ENCODE measurements at regions not wholly inside any gene's neighbourhood (a gene's known extent, or its start where the extent isn't known, plus 50 kb on each side); places are given as distances from the start of the nearest gene placed in this dataset.

- peak in 2 of 4 donors; percentile 86 to 87 for DNase-seq
These were observed 408.7 kb downstream of the NUF2 start for GRCh38 chr1:163730411-163730821.

GRCh38 chr1:163737261-163737660 is 415.5 kb downstream of the NUF2 start:
- Histone ChIP-seq H3K27ac (no peak overlapping the region), H3K4me1 (no peaks in the 10 kb centered on the region), H3K9me3 (peaks cover 0 to 15% of the 10 kb centered on the region in 2 donors), H3K27me3 (no peaks in the 10 kb centered on the region), H3K36me3 (no peaks in the 10 kb centered on the region), H3K4me3 (no peak overlapping the region)
- intact Hi-C loops (cut with DNase I) = no loop called here
- DNase-seq (no peak), ATAC-seq (no peak)
- no peak for TF ChIP-seq CTCF (IDR thresholded peaks at IDR 0.05)

More at GRCh38 chr1:163730411-163730821, 408.7 kb downstream of the NUF2 start:
- H3K9me3 ChIP-seq = peaks cover 0 to 11% of the 10 kb centered on the region in 2 donors
- intact Hi-C loops (cut with DNase I) = no loop called here
- no peaks in the 10 kb centered on the region for H3K4me1 ChIP-seq
- no peak for TF ChIP-seq CTCF (IDR thresholded peaks at IDR 0.05)
- no peak for ATAC-seq
- no peaks in the 10 kb centered on the region for H3K27me3 ChIP-seq
- H3K36me3 ChIP-seq = no peaks in the 10 kb centered on the region
- no peak overlapping the region for H3K27ac ChIP-seq
- H3K4me3 ChIP-seq = no peak overlapping the region

GRCh38 chr1:163744301-163744887 is 422.6 kb downstream of the NUF2 start:
- DNase-seq (no peak), ATAC-seq (no peak)
- H3K36me3 ChIP-seq = no peaks in the 10 kb centered on the region
- no peak overlapping the region for H3K4me3 ChIP-seq
- no peaks in the 10 kb centered on the region for H3K27me3 ChIP-seq
- H3K9me3 ChIP-seq = peaks cover 0 to 36% of the 10 kb centered on the region in 2 donors
- no peak for TF ChIP-seq CTCF (IDR thresholded peaks at IDR 0.05)
- no peak overlapping the region for H3K27ac ChIP-seq
- intact Hi-C loops (cut with DNase I) = no loop called here
- no peaks in the 10 kb centered on the region for H3K4me1 ChIP-seq

GRCh38 chr1:163745204-163745603 is 423.4 kb downstream of the NUF2 start:
- Histone ChIP-seq H3K9me3 (peaks cover 0 to 40% of the 10 kb centered on the region in 2 donors), H3K27ac (no peak overlapping the region), H3K36me3 (no peaks in the 10 kb centered on the region), H3K27me3 (no peaks in the 10 kb centered on the region), H3K4me3 (no peak overlapping the region), H3K4me1 (no peaks in the 10 kb centered on the region)
- intact Hi-C loops (cut with DNase I) = no loop called here
- TF ChIP-seq CTCF (IDR thresholded peaks at IDR 0.05) = no peak
- DNase-seq = no peak
- no peak for ATAC-seq

GRCh38 chr1:163747261-163747660 is 425.5 kb downstream of the NUF2 start:
- no peaks in the 10 kb centered on the region for H3K36me3 ChIP-seq
- TF ChIP-seq CTCF (IDR thresholded peaks at IDR 0.05) = no peak
- intact Hi-C loops (cut with DNase I) = no loop called here
- H3K4me1 ChIP-seq = no peaks in the 10 kb centered on the region
- peak; percentile 79 for ATAC-seq
- H3K4me3 ChIP-seq = no peak overlapping the region
- peaks cover 0 to 36% of the 10 kb centered on the region in 2 donors for H3K9me3 ChIP-seq
- H3K27ac ChIP-seq = no peak overlapping the region
- no peak for DNase-seq
- no peaks in the 10 kb centered on the region for H3K27me3 ChIP-seq

Measured in left lung (tissue), 4 donors.